ENCODE measurements at regions not wholly inside any gene's neighbourhood (a gene's known extent, or its start where the extent isn't known, plus 50 kb on each side); places are given as distances from the start of the nearest gene placed in this dataset.

DNA sequence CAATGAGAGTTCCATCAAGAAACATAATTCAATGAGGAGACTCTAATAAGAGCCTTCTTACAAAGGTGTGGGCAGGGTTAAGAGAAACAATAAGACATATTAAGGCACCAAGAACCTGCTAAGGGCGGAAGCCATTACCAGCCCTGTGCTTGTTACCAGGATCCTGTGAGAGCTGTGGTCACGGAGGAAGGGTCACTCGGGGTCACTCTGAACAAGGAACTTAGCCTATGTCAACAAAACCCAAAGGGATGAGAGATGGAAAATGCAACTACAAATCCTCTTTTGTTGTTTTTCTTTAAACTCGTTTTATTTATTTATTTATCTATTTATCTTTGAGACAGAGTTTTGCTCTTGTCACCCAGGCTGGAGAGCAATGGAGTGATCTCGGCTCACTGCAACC, 460.4 kb upstream of the CCDC196 start:
- Histone ChIP-seq H3K36me3 (ENCODE audit: control insufficient read depth in 2 of 2, insufficient read depth in 2 of 2, low read length in 1 of 2) (no peaks in the 10 kb centered on the region), H3K27ac (ENCODE audit: control insufficient read depth, insufficient read depth) (no peak overlapping the region), H3K27me3 (replicated peaks in 1 of 2; ENCODE audit: control insufficient read depth in 2 of 2, insufficient read depth in 2 of 2, low read length in 1 of 2) (no peaks in the 10 kb centered on the region), H3K79me2 (ENCODE audit: control insufficient read depth, insufficient read depth, low read length) (no peaks in the 10 kb centered on the region), H4K20me1 (ENCODE audit: control insufficient read depth, insufficient read depth) (no peaks in the 10 kb centered on the region), H3K4me3 (no peak overlapping the region), H3K4me2 (ENCODE audit: control insufficient read depth, insufficient read depth) (no peak overlapping the region), H3K4me1 (ENCODE audit: control insufficient read depth, insufficient read depth, low read length) (no peaks in the 10 kb centered on the region), H3K9ac (ENCODE audit: control insufficient read depth, insufficient read depth, low read length) (no peak overlapping the region), H3K9me3 (replicated peaks; ENCODE audit: control insufficient read depth, insufficient read depth, low read length) (no peaks in the 10 kb centered on the region), H2AFZ (ENCODE audit: control insufficient read depth, low read depth, low read length) (no peak overlapping the region)
- DNase-seq (ENCODE audit: low read depth, low spot score), result no peak
- CTCF ChIA-PET, result no interaction called here
- POLR2A ChIA-PET, result no interaction called here
- no peak for ATAC-seq
- in situ Hi-C loops (cut with MboI) (no loop called here), intact Hi-C loops (cut with micrococcal nuclease; ENCODE audit: unreplicated experiment) (no loop called here)
- RAD21 ChIA-PET (ENCODE audit: unreplicated experiment), result no interaction called here
- no peak for FAIRE-seq
- SMC1A ChIA-PET (ENCODE audit: uncharacterized antibody, unreplicated experiment), result no interaction called here
- WGBS (ENCODE audit: insufficient coverage, insufficient replicate concordance, low lambda C conversion rate, missing lambda C conversion rate), result 35% methylated on average over 5 of the region's 5 CpGs
- BruUV-seq (replicated peaks), result no TSS peak
- TF ChIP-seq CREM (IDR thresholded peaks at IDR 0.05; ENCODE audit: low read depth) (no peak), GABPA (IDR thresholded peaks at IDR 0.05; ENCODE audit: low read depth) (no peak), SUPT20H (IDR thresholded peaks at IDR 0.05; ENCODE audit: borderline replicate concordance, control insufficient read depth, low read depth, low read length) (no peak), USF1 (IDR thresholded peaks at IDR 0.05; ENCODE audit: borderline replicate concordance, extremely low read length, insufficient read depth, low read depth, low read length) (no peak), SREBF1 (IDR thresholded peaks at IDR 0.05; ENCODE audit: low read length) (no peak), MYB (IDR thresholded peaks at IDR 0.05; ENCODE audit: borderline replicate concordance, low read depth, low read length) (no peak), POLR2A (IDR thresholded peaks at IDR 0.05; ENCODE audit: low read depth, low read length) (no peak), MEF2A (IDR thresholded peaks at IDR 0.05; ENCODE audit: insufficient read depth, low read depth, low read length) (no peak), FOS (IDR thresholded peaks at IDR 0.05; ENCODE audit: borderline replicate concordance, extremely low read depth, insufficient read length) (no peak), POU2F2 (IDR thresholded peaks at IDR 0.05; ENCODE audit: borderline replicate concordance, low read depth, low read length) (no peak), KLF5 (IDR thresholded peaks at IDR 0.05; ENCODE audit: partially characterized antibody) (no peak), STAT3 (IDR thresholded peaks at IDR 0.05; ENCODE audit: low read depth, low read length) (no peak), BMI1 (IDR thresholded peaks at IDR 0.05; ENCODE audit: borderline replicate concordance) (no peak), HDGF (IDR thresholded peaks at IDR 0.05) (no peak), CBX5 (IDR thresholded peaks at IDR 0.05; ENCODE audit: low read depth) (no peak), ZNF274 (IDR thresholded peaks at IDR 0.05; ENCODE audit: insufficient read depth, insufficient read length) (no peak)
- TF ChIP-seq, protein P1, sequence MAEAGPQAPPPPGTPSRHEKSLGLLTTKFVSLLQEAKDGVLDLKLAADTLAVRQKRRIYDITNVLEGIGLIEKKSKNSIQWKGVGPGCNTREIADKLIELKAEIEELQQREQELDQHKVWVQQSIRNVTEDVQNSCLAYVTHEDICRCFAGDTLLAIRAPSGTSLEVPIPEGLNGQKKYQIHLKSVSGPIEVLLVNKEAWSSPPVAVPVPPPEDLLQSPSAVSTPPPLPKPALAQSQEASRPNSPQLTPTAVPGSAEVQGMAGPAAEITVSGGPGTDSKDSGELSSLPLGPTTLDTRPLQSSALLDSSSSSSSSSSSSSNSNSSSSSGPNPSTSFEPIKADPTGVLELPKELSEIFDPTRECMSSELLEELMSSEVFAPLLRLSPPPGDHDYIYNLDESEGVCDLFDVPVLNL (IDR thresholded peaks at IDR 0.05; ENCODE audit: low read depth, low read length), result no peak
- TF ChIP-seq, protein P2, sequence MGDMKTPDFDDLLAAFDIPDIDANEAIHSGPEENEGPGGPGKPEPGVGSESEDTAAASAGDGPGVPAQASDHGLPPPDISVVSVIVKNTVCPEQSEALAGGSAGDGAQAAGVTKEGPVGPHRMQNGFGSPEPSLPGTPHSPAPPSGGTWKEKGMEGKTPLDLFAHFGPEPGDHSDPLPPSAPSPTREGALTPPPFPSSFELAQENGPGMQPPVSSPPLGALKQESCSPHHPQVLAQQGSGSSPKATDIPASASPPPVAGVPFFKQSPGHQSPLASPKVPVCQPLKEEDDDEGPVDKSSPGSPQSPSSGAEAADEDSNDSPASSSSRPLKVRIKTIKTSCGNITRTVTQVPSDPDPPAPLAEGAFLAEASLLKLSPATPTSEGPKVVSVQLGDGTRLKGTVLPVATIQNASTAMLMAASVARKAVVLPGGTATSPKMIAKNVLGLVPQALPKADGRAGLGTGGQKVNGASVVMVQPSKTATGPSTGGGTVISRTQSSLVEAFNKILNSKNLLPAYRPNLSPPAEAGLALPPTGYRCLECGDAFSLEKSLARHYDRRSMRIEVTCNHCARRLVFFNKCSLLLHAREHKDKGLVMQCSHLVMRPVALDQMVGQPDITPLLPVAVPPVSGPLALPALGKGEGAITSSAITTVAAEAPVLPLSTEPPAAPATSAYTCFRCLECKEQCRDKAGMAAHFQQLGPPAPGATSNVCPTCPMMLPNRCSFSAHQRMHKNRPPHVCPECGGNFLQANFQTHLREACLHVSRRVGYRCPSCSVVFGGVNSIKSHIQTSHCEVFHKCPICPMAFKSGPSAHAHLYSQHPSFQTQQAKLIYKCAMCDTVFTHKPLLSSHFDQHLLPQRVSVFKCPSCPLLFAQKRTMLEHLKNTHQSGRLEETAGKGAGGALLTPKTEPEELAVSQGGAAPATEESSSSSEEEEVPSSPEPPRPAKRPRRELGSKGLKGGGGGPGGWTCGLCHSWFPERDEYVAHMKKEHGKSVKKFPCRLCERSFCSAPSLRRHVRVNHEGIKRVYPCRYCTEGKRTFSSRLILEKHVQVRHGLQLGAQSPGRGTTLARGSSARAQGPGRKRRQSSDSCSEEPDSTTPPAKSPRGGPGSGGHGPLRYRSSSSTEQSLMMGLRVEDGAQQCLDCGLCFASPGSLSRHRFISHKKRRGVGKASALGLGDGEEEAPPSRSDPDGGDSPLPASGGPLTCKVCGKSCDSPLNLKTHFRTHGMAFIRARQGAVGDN (IDR thresholded peaks at IDR 0.05), result no peak
- TF ChIP-seq, protein P3, sequence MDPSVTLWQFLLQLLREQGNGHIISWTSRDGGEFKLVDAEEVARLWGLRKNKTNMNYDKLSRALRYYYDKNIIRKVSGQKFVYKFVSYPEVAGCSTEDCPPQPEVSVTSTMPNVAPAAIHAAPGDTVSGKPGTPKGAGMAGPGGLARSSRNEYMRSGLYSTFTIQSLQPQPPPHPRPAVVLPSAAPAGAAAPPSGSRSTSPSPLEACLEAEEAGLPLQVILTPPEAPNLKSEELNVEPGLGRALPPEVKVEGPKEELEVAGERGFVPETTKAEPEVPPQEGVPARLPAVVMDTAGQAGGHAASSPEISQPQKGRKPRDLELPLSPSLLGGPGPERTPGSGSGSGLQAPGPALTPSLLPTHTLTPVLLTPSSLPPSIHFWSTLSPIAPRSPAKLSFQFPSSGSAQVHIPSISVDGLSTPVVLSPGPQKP (IDR thresholded peaks at IDR 0.05; ENCODE audit: low read depth, low read length), result no peak

Data from GM12878 (cell line).